Stimulated activated naive CD4-positive, alpha-beta T cell treated with Interleukin-2 at 50 U/mL for 16 hours (primary cell): ENCODE measurements at regions not wholly inside any gene's neighbourhood (a gene's known extent, or its start where the extent isn't known, plus 50 kb on each side); places are given as distances from the start of the nearest gene placed in this dataset.
"Not testable (repeated sequence)": the region's sequence is repeated elsewhere in the genome, so short reads cannot be mapped to it uniquely, and the experiment has no call there.

Experiments
- DNase-seq: peaks from one replicate; lab custom pipeline; 2025; lab: John Stamatoyannopoulos, UW

- DNase-seq = no peak
These were observed 226.3 kb upstream of the NPVF start for GRCh38 chr7:25454562-25455041.

- no peak for DNase-seq
These were observed 227.5 kb upstream of the NPVF start for GRCh38 chr7:25455683-25456251.

- DNase-seq = no peak
These were observed 228.3 kb upstream of the NPVF start for GRCh38 chr7:25456467-25457171.

GRCh38 chr7:25459057-25459456 lies 230.8 kb upstream of the NPVF start:
- DNase-seq = no peak

- no peak for DNase-seq
These were observed 232.1 kb upstream of the NPVF start for GRCh38 chr7:25460433-25460832.

- no peak for DNase-seq
These were observed 241.4 kb upstream of the NPVF start for GRCh38 chr7:25469669-25470068.

- DNase-seq = no peak
These were observed 248.7 kb upstream of the NPVF start for GRCh38 chr7:25476863-25477499.

- not testable (repeated sequence) for DNase-seq
These were observed 249.9 kb upstream of the NPVF start for GRCh38 chr7:25478221-25478620.

- no peak for DNase-seq
These were observed 250.6 kb upstream of the NPVF start for GRCh38 chr7:25478925-25479324.

- no peak for DNase-seq
These were observed 253.6 kb upstream of the NPVF start for GRCh38 chr7:25481891-25482290.

GRCh38 chr7:25482631-25483030 lies 254.3 kb upstream of the NPVF start:
- DNase-seq = no peak

- no peak for DNase-seq
These were observed 256.7 kb upstream of the NPVF start for GRCh38 chr7:25485026-25485425.

- no peak for DNase-seq
These were observed 258.4 kb upstream of the NPVF start for GRCh38 chr7:25486656-25487055.

GRCh38 chr7:25493805-25494366 lies 265.6 kb upstream of the NPVF start:
- DNase-seq = no peak

- DNase-seq = no peak
These were observed 266.6 kb upstream of the NPVF start for GRCh38 chr7:25494896-25495295.

- no peak for DNase-seq
These were observed 267.3 kb upstream of the NPVF start for GRCh38 chr7:25495342-25496250.

GRCh38 chr7:25496476-25497368 lies 268.4 kb upstream of the NPVF start:
- DNase-seq = no peak

GRCh38 chr7:25500393-25500921 lies 272.2 kb upstream of the NPVF start:
- no peak for DNase-seq

- no peak for DNase-seq
These were observed 275.0 kb upstream of the NPVF start for GRCh38 chr7:25503306-25503705.

GRCh38 chr7:25512061-25512687 lies 283.9 kb upstream of the NPVF start:
- DNase-seq = no peak
